ENCODE measurements at regions not wholly inside any gene's neighbourhood (a gene's known extent, or its start where the extent isn't known, plus 50 kb on each side); places are given as distances from the start of the nearest gene placed in this dataset.
A peak's percentile ranks its signal among the peaks of the same experiment; 100 is the strongest.
"Not testable (repeated sequence)": the region's sequence is repeated elsewhere in the genome, so short reads cannot be mapped to it uniquely, and the experiment has no call there.

GRCh38 chr19:28397306-28397705 is 815.6 kb downstream of the UQCRFS1 start:
- peak; percentile 58 for DNase-seq

GRCh38 chr19:28396287-28396831 is 816.6 kb downstream of the UQCRFS1 start:
- DNase-seq: no peak

DNA sequence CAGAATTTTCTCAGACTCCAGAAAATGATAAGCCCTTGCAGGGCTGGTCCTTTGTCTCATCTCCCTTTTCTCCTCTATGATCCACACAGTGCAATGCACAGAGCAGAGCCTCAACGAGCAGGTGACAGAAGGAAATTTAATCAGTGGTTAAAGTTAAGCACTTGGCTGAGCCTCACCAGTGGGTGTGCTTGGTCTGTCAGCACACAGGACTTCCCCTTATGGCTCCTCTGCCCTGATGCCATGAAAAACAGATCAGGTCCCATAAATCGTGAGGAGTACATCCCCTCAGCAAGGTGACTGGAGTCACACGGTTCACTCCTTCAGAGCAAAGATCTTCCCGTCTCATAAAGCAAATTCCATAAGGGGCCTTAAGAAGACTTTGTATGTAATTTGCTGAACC is 818.2 kb downstream of the UQCRFS1 start:
- peak; percentile 70 for DNase-seq

- DNase-seq: peak; percentile 89
Measured at GRCh38 chr19:28393574-28394336, 819.2 kb downstream of the UQCRFS1 start.

- DNase-seq: no peak
Measured at GRCh38 chr19:28388988-28389387, 824.0 kb downstream of the UQCRFS1 start.

DNA sequence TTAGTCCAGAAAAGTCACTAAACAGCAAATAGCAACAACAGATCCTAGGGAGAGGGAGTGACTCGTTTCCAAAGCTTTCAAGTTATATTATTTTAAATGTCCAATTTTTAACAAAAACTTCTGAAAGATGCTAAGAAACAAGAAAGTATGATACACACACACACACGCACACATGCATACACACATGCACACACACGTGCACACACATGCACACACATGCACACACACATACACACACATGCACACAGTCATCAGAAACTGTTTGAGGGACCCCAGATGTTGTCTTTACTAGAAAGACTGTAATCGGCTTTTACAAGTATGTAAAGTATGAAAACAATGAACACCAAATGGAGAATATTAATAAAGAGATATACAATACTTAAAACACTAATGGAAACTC is 825.4 kb downstream of the UQCRFS1 start:
- DNase-seq: no peak

DNA sequence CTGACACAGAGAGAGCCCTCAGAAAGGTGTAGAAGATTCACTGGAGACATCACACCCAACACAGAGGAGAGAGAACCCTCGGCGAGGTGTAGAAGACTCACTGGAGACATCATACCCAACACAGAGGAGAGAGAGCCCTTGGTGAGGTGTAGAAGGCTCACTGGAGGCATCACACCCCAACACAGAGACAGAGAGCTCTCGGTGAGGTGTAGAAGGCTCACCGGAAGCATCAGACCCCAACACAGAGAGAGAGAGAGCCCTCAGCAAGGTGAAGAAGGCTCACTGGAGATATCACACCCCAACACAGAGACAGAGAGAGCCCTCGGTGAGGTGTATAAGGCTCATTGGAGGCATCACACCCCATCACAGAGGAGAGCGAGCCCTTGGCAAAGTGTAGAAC is 826.5 kb downstream of the UQCRFS1 start:
- no peak for DNase-seq

DNA sequence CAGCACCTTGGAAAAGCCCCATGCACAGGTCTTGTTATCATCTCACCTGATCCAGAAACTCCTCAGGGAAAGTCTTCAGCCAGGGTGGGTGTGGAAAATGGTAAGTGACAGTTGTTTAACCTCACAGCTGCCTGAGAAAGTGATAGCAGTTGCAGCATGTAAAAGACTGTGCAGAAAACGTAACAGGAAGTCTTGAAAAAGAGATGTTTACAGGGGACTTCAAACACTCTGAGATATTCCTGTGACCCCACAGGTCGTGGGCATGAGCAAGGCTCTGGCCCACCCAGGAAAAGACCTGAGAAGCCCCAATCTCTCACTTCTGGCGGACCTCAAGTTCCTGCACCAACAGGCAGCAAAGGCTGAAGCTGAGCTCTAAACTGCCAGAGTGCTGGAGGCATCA is 826.9 kb downstream of the UQCRFS1 start:
- no peak for DNase-seq

DNA sequence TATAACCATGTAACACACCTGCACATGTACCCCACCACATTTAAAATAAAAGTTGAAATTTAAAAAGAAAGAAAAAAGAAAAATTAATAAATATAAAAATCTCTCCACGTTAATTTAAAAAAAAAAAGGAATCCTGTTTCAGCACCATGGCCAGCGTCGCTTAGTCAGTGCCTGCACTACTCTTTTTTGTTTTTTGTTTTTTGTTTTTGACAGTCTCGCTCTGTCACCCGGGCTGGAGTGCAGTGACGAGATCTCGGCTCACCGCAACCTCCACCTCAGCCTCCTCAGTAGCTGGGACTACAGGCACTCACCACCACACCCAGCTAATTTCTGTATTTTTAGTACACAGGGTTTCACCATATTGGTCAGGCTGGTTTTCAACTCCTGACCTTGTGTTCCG is 835.9 kb downstream of the UQCRFS1 start:
- DNase-seq: no peak

GRCh38 chr19:28374971-28375370 is 838.0 kb downstream of the UQCRFS1 start:
- no peak for DNase-seq

GRCh38 chr19:28372576-28373247 is 840.2 kb downstream of the UQCRFS1 start:
- DNase-seq: peak; percentile 27

GRCh38 chr19:28367146-28367545 is 845.8 kb downstream of the UQCRFS1 start:
- no peak for DNase-seq

GRCh38 chr19:28363254-28363653 is 849.7 kb downstream of the UQCRFS1 start:
- no peak for DNase-seq

DNA sequence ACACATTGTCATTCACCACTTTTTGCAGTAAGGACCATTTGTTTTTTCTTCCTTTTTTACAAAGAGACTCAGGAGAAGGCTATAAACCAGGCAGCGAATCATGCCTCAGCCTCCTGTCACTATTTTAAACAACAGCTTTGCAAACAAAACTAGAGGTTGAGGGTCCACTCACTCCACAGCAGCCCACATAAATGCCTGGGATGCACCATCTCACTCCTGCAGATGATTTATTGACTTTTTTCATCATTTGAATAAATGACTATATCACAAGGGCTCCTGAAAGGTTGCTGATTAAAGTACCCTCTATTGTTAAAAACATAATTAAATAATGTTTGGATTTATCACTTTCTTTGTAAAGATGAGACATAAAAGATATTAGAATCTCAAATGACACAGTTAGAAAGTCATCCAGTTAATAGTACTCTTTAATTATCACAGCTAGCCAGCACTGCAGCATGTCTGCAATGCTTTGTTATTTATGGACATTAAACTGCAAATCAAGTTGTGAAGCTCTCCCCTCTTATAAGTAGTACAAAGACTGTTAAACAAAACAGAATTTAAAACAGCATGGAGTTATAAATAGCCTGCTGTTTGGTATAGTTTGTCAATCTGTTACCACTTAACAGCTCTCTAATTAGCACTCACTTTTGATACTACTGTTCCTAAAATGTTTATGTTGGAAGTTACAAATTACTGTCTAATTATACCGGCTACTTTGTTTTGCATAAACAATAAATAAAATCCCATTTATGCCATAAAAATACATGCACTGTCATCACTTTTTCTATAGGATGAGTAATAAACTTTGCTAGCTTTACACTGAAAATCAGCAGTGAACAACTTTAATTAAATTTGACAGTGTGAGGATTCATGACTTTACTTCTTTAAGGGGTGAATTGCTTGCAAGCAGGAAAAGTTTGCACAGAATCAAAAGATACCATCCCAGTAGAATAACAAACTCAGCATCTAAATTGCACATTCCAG is 853.2 kb downstream of the UQCRFS1 start:
- no peak for DNase-seq

DNA sequence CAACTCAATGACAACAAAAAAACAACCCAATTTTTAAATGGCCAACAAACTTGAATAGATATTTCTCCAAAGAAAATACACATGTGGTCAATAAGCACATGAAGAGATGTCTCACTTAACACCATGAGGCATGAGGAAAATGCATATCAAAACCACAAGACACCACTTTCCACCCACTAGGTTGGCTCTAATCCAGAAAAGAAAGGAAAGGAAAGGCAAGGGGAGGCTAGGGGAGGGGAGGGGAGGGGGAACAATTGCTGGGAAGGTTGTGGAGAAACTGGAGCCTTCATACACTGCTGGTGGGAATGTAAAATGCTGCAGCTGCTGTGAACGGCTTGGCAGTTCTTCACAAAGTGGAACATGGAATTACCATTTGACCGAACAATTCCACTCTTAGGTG is 854.3 kb downstream of the UQCRFS1 start:
- no peak for DNase-seq

- no peak for DNase-seq
Measured at GRCh38 chr19:28351761-28352160, 861.2 kb downstream of the UQCRFS1 start.

GRCh38 chr19:28351321-28351720 is 861.6 kb downstream of the UQCRFS1 start:
- not testable (repeated sequence) for DNase-seq

DNA sequence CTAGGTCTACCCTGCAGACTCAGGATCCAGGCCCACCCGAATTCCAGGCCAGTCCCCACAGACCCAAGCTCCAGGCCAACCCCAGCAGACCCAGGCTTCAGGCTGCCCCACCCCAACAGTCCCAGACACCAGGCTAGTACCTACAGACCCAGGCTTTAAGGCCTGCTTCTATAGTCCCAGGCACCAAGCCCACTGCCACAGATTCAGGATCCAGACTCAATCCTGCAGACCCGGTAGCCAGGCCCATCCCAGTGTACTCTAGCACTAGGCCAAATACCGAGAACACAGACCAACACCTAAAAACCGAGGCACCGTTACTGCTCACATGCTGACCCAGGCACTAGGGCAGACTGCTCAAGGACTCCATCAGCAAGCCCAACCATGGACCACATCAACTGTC is 862.3 kb downstream of the UQCRFS1 start:
- no peak for DNase-seq

GRCh38 chr19:28350037-28350436 is 862.9 kb downstream of the UQCRFS1 start:
- no peak for DNase-seq

GRCh38 chr19:28349604-28350003 is 863.3 kb downstream of the UQCRFS1 start:
- DNase-seq: peak; percentile 86

GRCh38 chr19:28345811-28346210 is 867.1 kb downstream of the UQCRFS1 start:
- no peak for DNase-seq

- DNase-seq: no peak
Measured at GRCh38 chr19:28341810-28342350, 871.1 kb downstream of the UQCRFS1 start.

GRCh38 chr19:28334419-28334818 is 878.5 kb downstream of the UQCRFS1 start:
- no peak for DNase-seq

Measured in MV-4-11 (cell line).